ENCODE measurements at regions not wholly inside any gene's neighbourhood (a gene's known extent, or its start where the extent isn't known, plus 50 kb on each side); places are given as distances from the start of the nearest gene placed in this dataset.

DNA sequence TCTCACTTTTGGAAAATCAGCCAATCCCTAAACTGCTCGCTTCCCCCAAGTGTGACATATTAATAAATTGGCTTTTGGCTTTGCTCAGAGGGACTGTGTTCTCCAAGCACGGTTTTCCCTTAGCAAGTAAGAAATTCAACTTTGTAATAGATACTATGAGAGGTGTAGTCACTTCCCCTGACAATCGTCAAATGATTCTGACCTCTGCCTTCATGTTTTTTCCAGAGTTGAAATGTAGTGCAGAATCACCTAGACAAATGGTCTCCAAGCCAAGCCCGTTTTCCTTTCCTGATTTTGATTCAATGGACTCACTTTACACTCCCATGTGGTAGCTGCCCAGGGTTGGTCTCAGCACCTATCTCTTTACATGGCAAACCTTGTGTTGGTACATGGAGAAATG, 99.1 kb downstream of the ARL4A start:
- TF ChIP-seq, protein P1, sequence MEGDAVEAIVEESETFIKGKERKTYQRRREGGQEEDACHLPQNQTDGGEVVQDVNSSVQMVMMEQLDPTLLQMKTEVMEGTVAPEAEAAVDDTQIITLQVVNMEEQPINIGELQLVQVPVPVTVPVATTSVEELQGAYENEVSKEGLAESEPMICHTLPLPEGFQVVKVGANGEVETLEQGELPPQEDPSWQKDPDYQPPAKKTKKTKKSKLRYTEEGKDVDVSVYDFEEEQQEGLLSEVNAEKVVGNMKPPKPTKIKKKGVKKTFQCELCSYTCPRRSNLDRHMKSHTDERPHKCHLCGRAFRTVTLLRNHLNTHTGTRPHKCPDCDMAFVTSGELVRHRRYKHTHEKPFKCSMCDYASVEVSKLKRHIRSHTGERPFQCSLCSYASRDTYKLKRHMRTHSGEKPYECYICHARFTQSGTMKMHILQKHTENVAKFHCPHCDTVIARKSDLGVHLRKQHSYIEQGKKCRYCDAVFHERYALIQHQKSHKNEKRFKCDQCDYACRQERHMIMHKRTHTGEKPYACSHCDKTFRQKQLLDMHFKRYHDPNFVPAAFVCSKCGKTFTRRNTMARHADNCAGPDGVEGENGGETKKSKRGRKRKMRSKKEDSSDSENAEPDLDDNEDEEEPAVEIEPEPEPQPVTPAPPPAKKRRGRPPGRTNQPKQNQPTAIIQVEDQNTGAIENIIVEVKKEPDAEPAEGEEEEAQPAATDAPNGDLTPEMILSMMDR (IDR thresholded peaks at IDR 0.05) = no peak
- no peak for TF ChIP-seq POLR2A (IDR thresholded peaks at IDR 0.05)
